PC-9 (cell line): ENCODE measurements at regions not wholly inside any gene's neighbourhood (a gene's known extent, or its start where the extent isn't known, plus 50 kb on each side); places are given as distances from the start of the nearest gene placed in this dataset.

Experiments
- CTCF ChIP-seq: fragments of 200-600 bp; sonication (generic); conservative IDR thresholded peaks from 2 replicates; pipeline ENCODE4 v1.6.1; 2017; ENCODE audit warnings: mixed run types, antibody characterized with exemption, mild to moderate bottlenecking, moderate library complexity
- EZH2 ChIP-seq: fragments of 200-600 bp; sonication (generic); IDR thresholded peaks from 2 replicates; pipeline ENCODE4 v1.8.0; 2017; ENCODE audit warnings: antibody characterized with exemption, low read depth

- TF ChIP-seq CTCF, result no peak
- no peak for TF ChIP-seq EZH2
These were observed 155.8 kb downstream of the RBM46 start for GRCh38 chr4:154936873-154937272.
